ENCODE measurements at regions not wholly inside any gene's neighbourhood (a gene's known extent, or its start where the extent isn't known, plus 50 kb on each side); places are given as distances from the start of the nearest gene placed in this dataset.

- H3K56ac ChIP-seq (replicated peaks; ENCODE audit: insufficient read length, low read depth, low read length) = no peak overlapping the region
- H4K5ac ChIP-seq (ENCODE audit: insufficient read length, low read depth, low read length) = no peak overlapping the region
- H3K18ac ChIP-seq (ENCODE audit: extremely low read depth, low read length) = no peak overlapping the region
- H4K20me1 ChIP-seq (replicated peaks in 1 of 2; ENCODE audit: control insufficient read depth in 1 of 2, insufficient read depth in 2 of 2, low read length in 2 of 2) = no peaks in the 10 kb centered on the region
- ChIA-PET POLR2A (ENCODE audit: partially characterized antibody) (no interaction called here), CTCF (ENCODE audit: partially characterized antibody) (no interaction called here)
- DNase-seq (ENCODE audit: low read depth in 1 of 2, low spot score in 2 of 2) = no peak
- no peaks in the 10 kb centered on the region; the same call in 1 of the 2 replicates for H3K23me2 ChIP-seq (ENCODE audit: low read depth, low read length)
- no peak overlapping the region for H2AK5ac ChIP-seq (ENCODE audit: low read depth, low read length)
- no peak overlapping the region for H2BK15ac ChIP-seq (ENCODE audit: low read length)
- no peak for FAIRE-seq
- no peak overlapping the region for H4K8ac ChIP-seq (ENCODE audit: extremely low read depth, insufficient read depth, low read length)
- H3K79me1 ChIP-seq (ENCODE audit: low read depth, low read length) = no peaks in the 10 kb centered on the region
- H3K23ac ChIP-seq (ENCODE audit: insufficient read length) = no peak overlapping the region
- H3K36me3 ChIP-seq (ENCODE audit: control insufficient read depth in 2 of 4, insufficient read depth in 4 of 4, low read length in 3 of 4) = no peaks in the 10 kb centered on the region
- no peak overlapping the region for H3K14ac ChIP-seq (ENCODE audit: insufficient read length)
- no peak overlapping the region for H2BK120ac ChIP-seq (replicated peaks; ENCODE audit: low read depth, low read length)
- TF ChIP-seq ATF3 (IDR thresholded peaks at IDR 0.05; ENCODE audit: insufficient read depth, low read depth, low read length) (no peak), SAP30 (IDR thresholded peaks at IDR 0.05; ENCODE audit: insufficient read depth, insufficient replicate concordance, low read length) (no peak), GTF2F1 (IDR thresholded peaks at IDR 0.05; ENCODE audit: borderline replicate concordance, low read depth, low read length) (no peak), CREB1 (IDR thresholded peaks at IDR 0.05) (no peak), TAF7 (optimal IDR thresholded peaks at IDR 0.05; ENCODE audit: borderline replicate concordance, low read depth, low read length) (no peak), MAX (IDR thresholded peaks at IDR 0.05) (no peak), PHF8 (conservative IDR thresholded peaks at IDR 0.05; ENCODE audit: low read depth, low read length) (no peak), NANOG (IDR thresholded peaks at IDR 0.05; ENCODE audit: insufficient read depth, low read depth, low read length, poor library complexity, severe bottlenecking) (no peak), RNF2 (IDR thresholded peaks at IDR 0.05; ENCODE audit: borderline replicate concordance, low read depth, low read length, missing control alignments, poor library complexity, severe bottlenecking) (no peak), SRF (IDR thresholded peaks at IDR 0.05; ENCODE audit: low read depth, low read length) (no peak), CTBP2 (IDR thresholded peaks at IDR 0.05; ENCODE audit: borderline replicate concordance, insufficient read depth, insufficient read length, low read length) (no peak)
- 0 out of 4 replicates have a peak, but pooled peaks cover 0 to 2% of the 10 kb centered on the region in 2 experiments for H3K9me3 ChIP-seq (ENCODE audit: insufficient read depth in 2 of 2, low read depth in 1 of 2, low read length in 1 of 2)
- H3K4me1 ChIP-seq (replicated peaks in 1 of 4; ENCODE audit: control insufficient read depth in 3 of 4, insufficient read depth in 4 of 4, low read length in 3 of 4) = no peaks in the 10 kb centered on the region
- no peak overlapping the region for H2AFZ ChIP-seq (ENCODE audit: low read length)
- no peak overlapping the region for H2BK20ac ChIP-seq (ENCODE audit: low read length)
- H3K27me3 ChIP-seq (replicated peaks in 1 of 4; ENCODE audit: control insufficient read depth in 3 of 4, extremely low read depth in 1 of 4, insufficient read depth in 3 of 4, low read length in 3 of 4) = peaks cover 0 to 1% (median 0%) of the 10 kb centered on the region in 4 experiments; a peak in 1 of 7 replicates
- no peak overlapping the region for H3K4me2 ChIP-seq (ENCODE audit: insufficient read depth in 1 of 2, low read depth in 2 of 2, low read length in 2 of 2)
- H2BK12ac ChIP-seq (ENCODE audit: low read depth, low read length) = no peak overlapping the region
- H3K79me2 ChIP-seq (ENCODE audit: control insufficient read depth in 1 of 2, insufficient read depth in 2 of 2, low read length in 2 of 2) = no peaks in the 10 kb centered on the region
- H3K4ac ChIP-seq (replicated peaks; ENCODE audit: insufficient read length, low read depth, low read length) = no peak overlapping the region
- H2BK5ac ChIP-seq (ENCODE audit: low read depth, low read length) = no peak overlapping the region
- no peak overlapping the region for H4K91ac ChIP-seq (replicated peaks; ENCODE audit: insufficient read length, low read length)
- no peak overlapping the region for H3K27ac ChIP-seq (ENCODE audit: low read depth, low read length)
- H3K4me3 ChIP-seq (ENCODE audit: extremely low read depth in 1 of 4, insufficient read depth in 2 of 4, low read depth in 3 of 4, low read length in 4 of 4) = no peak overlapping the region
- no peak overlapping the region for H3K9ac ChIP-seq (replicated peaks in 1 of 4; ENCODE audit: extremely low read depth in 1 of 4, low read depth in 3 of 4, low read length in 3 of 4)
Observed at GRCh38 chr21:25409978-25410377, 197.3 kb downstream of the MRPL39 start.
